GM12878 (cell line): ENCODE measurements at regions not wholly inside any gene's neighbourhood (a gene's known extent, or its start where the extent isn't known, plus 50 kb on each side); places are given as distances from the start of the nearest gene placed in this dataset.
"Not testable (repeated sequence)": the region's sequence is repeated elsewhere in the genome, so short reads cannot be mapped to it uniquely, and the experiment has no call there.

Source experiments
- ATAC-seq: fragments of 200-7000 bp; cut with Tn5 transposase; 3 replicates; pipeline ENCODE4 v1.9.1; 2020; ENCODE audit warnings: mild to moderate bottlenecking, moderate library complexity
- BruUV-seq: library from RNA; stranded (reverse); fragments of 400-500 nt; replicated peaks from 2 replicates; lab custom pipeline; 2021; lab: Mats Ljungman, UMichigan
- CTCF ChIA-PET: fragments of 300-600 bp; sonication (Branson Sonifier 250); formaldehyde crosslinking; extraction: SDS; loops from one replicate; lab custom pipeline; 2021; ENCODE audit warnings: inconsistent platforms; lab: Yijun Ruan, JAX
- POLR2A ChIA-PET: fragments of 350-600 bp; formaldehyde crosslinking; extraction: SDS; loops from one replicate; lab custom pipeline; 2021; ENCODE audit warnings: inconsistent platforms; lab: Charles Lee
- RAD21 ChIA-PET: fragments of 300-600 bp; sonication (Branson Sonifier 250); formaldehyde crosslinking; loops from one replicate; lab custom pipeline; 2023; ENCODE audit warnings: antibody characterized with exemption; ENCODE audit not compliant: unreplicated experiment; lab: Charles Lee
- SMC1A ChIA-PET: fragments of 300-600 bp; sonication (Branson Sonifier 250); formaldehyde crosslinking; loops from one replicate; lab custom pipeline; 2023; ENCODE audit not compliant: unreplicated experiment, uncharacterized antibody; lab: Charles Lee
- DNase-seq: peaks from one replicate; pipeline ENCODE4 v3.0.0-alpha.2; 2011; ENCODE audit warnings: low read depth, low spot score
- FAIRE-seq: peaks from 3 replicates; lab custom pipeline; 2011; peaks lifted over from hg19 to GRCh38; lab: Jason Lieb, UNC
- H2AFZ ChIP-seq: 2 replicates; pipeline ENCODE4 v1.6.0; 2011; ENCODE audit warnings: low read depth, low read length, control low read depth; ENCODE audit not compliant: control insufficient read depth
- H3K27ac ChIP-seq: 2 replicates; pipeline ENCODE4 v1.5.1; 2011; ENCODE audit warnings: control low read depth; ENCODE audit not compliant: control insufficient read depth, insufficient read depth
- H3K27me3 ChIP-seq, 2 experiments: replicated peaks in 1 of 2; 2 replicates each; pipeline versions ENCODE4 v1.6.0 to v1.6.1; 2011; ENCODE audit warnings: low read length in 1 of 2; ENCODE audit not compliant: control insufficient read depth in 2 of 2, insufficient read depth in 2 of 2
- H3K36me3 ChIP-seq, 2 experiments: 2 replicates each; pipeline ENCODE4 v1.5.1; 2011; ENCODE audit warnings: low read length in 1 of 2; ENCODE audit not compliant: control insufficient read depth in 2 of 2, insufficient read depth in 2 of 2
- H3K4me1 ChIP-seq: 2 replicates; pipeline ENCODE4 v1.6.1; 2011; ENCODE audit warnings: mild to moderate bottlenecking, low read length, moderate library complexity, mixed read lengths; ENCODE audit not compliant: control insufficient read depth, insufficient read depth
- H3K4me2 ChIP-seq: 2 replicates; pipeline ENCODE4 v1.6.0; 2011; ENCODE audit warnings: control low read depth; ENCODE audit not compliant: control insufficient read depth, insufficient read depth
- H3K4me3 ChIP-seq: fragments of 200-600 bp; sonication (generic); 2 replicates; pipeline ENCODE4 v1.5.1; 2016
- H3K79me2 ChIP-seq: 2 replicates; pipeline ENCODE4 v1.6.0; 2011; ENCODE audit warnings: low read length; ENCODE audit not compliant: control insufficient read depth, insufficient read depth
- H3K9ac ChIP-seq: 2 replicates; pipeline ENCODE4 v1.8.0; 2011; ENCODE audit warnings: low read length, control low read depth, mixed read lengths; ENCODE audit not compliant: control insufficient read depth, insufficient read depth
- H3K9me3 ChIP-seq: replicated peaks from 3 replicates; pipeline ENCODE4 v1.5.1; 2011; ENCODE audit warnings: mild to moderate bottlenecking, low read length; ENCODE audit not compliant: control insufficient read depth, insufficient read depth
- H4K20me1 ChIP-seq: 2 replicates; pipeline ENCODE4 v1.6.0; 2011; ENCODE audit not compliant: control insufficient read depth, insufficient read depth
- CHD2 ChIP-seq: IDR thresholded peaks from 2 replicates; pipeline ENCODE4 v1.6.1; 2011; ENCODE audit warnings: low read depth, low read length, improper control_type of control experiment, borderline replicate concordance
- FOXM1 ChIP-seq: IDR thresholded peaks from 2 replicates; pipeline ENCODE4 v1.6.1; 2012; ENCODE audit warnings: low read depth, mild to moderate bottlenecking, inconsistent platforms, low read length, moderate library complexity
- HDAC2 ChIP-seq: fragments of 200-600 bp; sonication (generic); IDR thresholded peaks from 2 replicates; pipeline ENCODE4 v1.6.1; 2017
- IKZF2 ChIP-seq, 2 experiments: fragments of 450-650 bp; IDR thresholded peaks; 2 replicates each; pipeline ENCODE4 v1.6.1; 2017; ENCODE audit warnings: mild to moderate bottlenecking in 2 of 2, moderate library complexity in 2 of 2
- KAT2A ChIP-seq: conservative IDR thresholded peaks from 2 replicates; pipeline ENCODE4 v1.6.1; 2011; ENCODE audit warnings: low read depth, low read length; ENCODE audit not compliant: control insufficient read depth
- MEF2A ChIP-seq: IDR thresholded peaks from 2 replicates; pipeline ENCODE4 v1.6.1; 2011; ENCODE audit warnings: low read depth, mild to moderate bottlenecking, low read length, moderate library complexity; ENCODE audit not compliant: insufficient read depth
- MTA2 ChIP-seq: fragments of 450-650 bp; IDR thresholded peaks from 2 replicates; pipeline ENCODE4 v1.6.1; 2016; ENCODE audit warnings: low read depth, mild to moderate bottlenecking, moderate library complexity
- NFYA ChIP-seq: IDR thresholded peaks from 2 replicates; pipeline ENCODE4 v1.6.1; 2011; ENCODE audit warnings: low read depth, mild to moderate bottlenecking, low read length, improper control_type of control experiment, borderline replicate concordance
- PML ChIP-seq: IDR thresholded peaks from 2 replicates; pipeline ENCODE4 v1.6.1; 2012; ENCODE audit warnings: low read length, inconsistent platforms
- ZNF207 ChIP-seq: fragments of 450-650 bp; IDR thresholded peaks from 2 replicates; pipeline ENCODE4 v1.6.1; 2014; ENCODE audit warnings: antibody characterized with exemption, mild to moderate bottlenecking, borderline replicate concordance
- ZNF24 ChIP-seq: fragments of 450-650 bp; IDR thresholded peaks from 2 replicates; pipeline ENCODE4 v1.6.1; 2017; ENCODE audit warnings: antibody characterized with exemption, mild to moderate bottlenecking
- ZNF622 ChIP-seq: fragments of 450-650 bp; IDR thresholded peaks from 2 replicates; pipeline ENCODE4 v1.6.1; 2017; ENCODE audit warnings: mild to moderate bottlenecking, inconsistent platforms
- WGBS: methylation state at CpG from one replicate; pipeline ENCODE4 v1.1.6; 2016; ENCODE audit warnings: low lambda C conversion rate; ENCODE audit not compliant: insufficient replicate concordance, insufficient coverage; ENCODE audit errors: missing lambda C conversion rate; 5-methylcytosine and 5-hydroxymethylcytosine counted together
- in situ Hi-C: fragments of 300-500 bp; cut with MboI; formaldehyde crosslinking; loops from 9 replicates; pipeline ENCODE4 v1.14.3; 2018; ENCODE audit warnings: mixed read lengths
- intact Hi-C: fragments of 100-400 bp; cut with micrococcal nuclease; formaldehyde crosslinking; loops from one replicate; pipeline ENCODE4 v1.14.2; 2022; ENCODE audit not compliant: unreplicated experiment
- TF ChIP-seq, protein P1 (sequence below): fragments of 450-650 bp; IDR thresholded peaks from 2 replicates; pipeline ENCODE4 v1.6.1; 2017; ENCODE audit warnings: low read depth, mild to moderate bottlenecking, moderate library complexity
- TF ChIP-seq, protein P2 (sequence below): IDR thresholded peaks from 2 replicates; pipeline ENCODE4 v1.6.1; 2011; ENCODE audit warnings: borderline replicate concordance, low read depth, mild to moderate bottlenecking, moderate library complexity, low read length; ENCODE audit not compliant: insufficient read depth, poor library complexity, severe bottlenecking

DNA sequence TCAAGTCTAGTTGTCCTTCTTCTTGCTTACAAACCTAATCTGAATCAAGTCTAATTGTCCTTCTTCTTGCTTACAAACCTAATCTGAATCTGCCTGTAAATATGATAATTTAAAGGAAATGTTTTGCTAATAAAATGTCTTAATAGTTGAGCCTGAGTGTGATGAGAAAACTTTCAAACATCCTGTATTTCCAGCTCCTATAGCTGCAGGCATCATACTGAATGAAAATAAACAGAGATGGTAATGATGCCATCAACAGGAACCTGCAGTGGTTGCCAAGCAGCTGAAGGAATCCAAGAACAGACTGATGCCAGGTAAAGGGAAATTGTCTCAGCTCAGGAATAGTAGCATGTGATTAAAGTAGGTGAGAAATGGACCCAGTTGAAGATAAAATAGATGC lies 156.1 kb upstream of the IRS4 start (continued):
- TF ChIP-seq IKZF2 (IDR thresholded peaks at IDR 0.05): no peak
- no peak for TF ChIP-seq ZNF622
- TF ChIP-seq ZNF24: no peak
- no peak for TF ChIP-seq FOXM1

DNA sequence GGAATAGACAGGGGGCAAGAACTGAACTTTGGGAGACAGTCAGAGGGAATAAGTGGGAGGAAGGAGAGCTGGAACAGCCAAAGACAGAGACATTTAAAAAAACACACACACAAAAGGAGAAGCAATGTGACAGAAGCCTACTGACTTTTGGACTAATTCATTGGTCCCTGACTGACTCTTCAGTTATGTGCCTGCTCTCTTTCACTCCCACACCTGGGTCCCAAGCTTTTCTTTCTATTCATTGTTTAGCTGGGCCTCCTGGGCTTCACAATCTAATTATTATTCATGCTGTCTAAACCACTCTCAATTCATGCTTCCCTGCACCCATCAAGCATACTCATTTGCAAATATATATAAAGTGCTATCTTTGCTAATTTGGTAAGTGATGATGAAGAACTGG lies 139.2 kb upstream of the IRS4 start:
- Histone ChIP-seq H3K4me1 (no peaks in the 10 kb centered on the region), H4K20me1 (no peaks in the 10 kb centered on the region), H3K27ac (no peak overlapping the region), H3K9ac (no peak overlapping the region), H3K4me3 (no peak overlapping the region), H2AFZ (no peak overlapping the region), H3K27me3 (no peaks in the 10 kb centered on the region), H3K36me3 (no peaks in the 10 kb centered on the region), H3K4me2 (no peak overlapping the region), H3K9me3 (no peaks in the 10 kb centered on the region), H3K79me2 (no peaks in the 10 kb centered on the region)
- no TSS peak for BruUV-seq
- FAIRE-seq (no peak), ATAC-seq (no peak), DNase-seq (no peak)
- ChIA-PET CTCF (no interaction called here), SMC1A (no interaction called here), RAD21 (no interaction called here), POLR2A (no interaction called here)
- TF ChIP-seq ZNF207: no peak
- TF ChIP-seq PML: no peak
- no peak for TF ChIP-seq CHD2
- TF ChIP-seq, protein P1, sequence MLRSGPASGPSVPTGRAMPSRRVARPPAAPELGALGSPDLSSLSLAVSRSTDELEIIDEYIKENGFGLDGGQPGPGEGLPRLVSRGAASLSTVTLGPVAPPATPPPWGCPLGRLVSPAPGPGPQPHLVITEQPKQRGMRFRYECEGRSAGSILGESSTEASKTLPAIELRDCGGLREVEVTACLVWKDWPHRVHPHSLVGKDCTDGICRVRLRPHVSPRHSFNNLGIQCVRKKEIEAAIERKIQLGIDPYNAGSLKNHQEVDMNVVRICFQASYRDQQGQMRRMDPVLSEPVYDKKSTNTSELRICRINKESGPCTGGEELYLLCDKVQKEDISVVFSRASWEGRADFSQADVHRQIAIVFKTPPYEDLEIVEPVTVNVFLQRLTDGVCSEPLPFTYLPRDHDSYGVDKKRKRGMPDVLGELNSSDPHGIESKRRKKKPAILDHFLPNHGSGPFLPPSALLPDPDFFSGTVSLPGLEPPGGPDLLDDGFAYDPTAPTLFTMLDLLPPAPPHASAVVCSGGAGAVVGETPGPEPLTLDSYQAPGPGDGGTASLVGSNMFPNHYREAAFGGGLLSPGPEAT: no peak
- TF ChIP-seq KAT2A: no peak
- TF ChIP-seq, protein P2, sequence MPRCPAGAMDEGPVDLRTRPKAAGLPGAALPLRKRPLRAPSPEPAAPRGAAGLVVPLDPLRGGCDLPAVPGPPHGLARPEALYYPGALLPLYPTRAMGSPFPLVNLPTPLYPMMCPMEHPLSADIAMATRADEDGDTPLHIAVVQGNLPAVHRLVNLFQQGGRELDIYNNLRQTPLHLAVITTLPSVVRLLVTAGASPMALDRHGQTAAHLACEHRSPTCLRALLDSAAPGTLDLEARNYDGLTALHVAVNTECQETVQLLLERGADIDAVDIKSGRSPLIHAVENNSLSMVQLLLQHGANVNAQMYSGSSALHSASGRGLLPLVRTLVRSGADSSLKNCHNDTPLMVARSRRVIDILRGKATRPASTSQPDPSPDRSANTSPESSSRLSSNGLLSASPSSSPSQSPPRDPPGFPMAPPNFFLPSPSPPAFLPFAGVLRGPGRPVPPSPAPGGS: no peak
- TF ChIP-seq MEF2A: no peak
- TF ChIP-seq MTA2: no peak
- no peak for TF ChIP-seq HDAC2
- TF ChIP-seq NFYA: no peak
- in situ Hi-C loops (no loop called here), intact Hi-C loops (no loop called here)

DNA sequence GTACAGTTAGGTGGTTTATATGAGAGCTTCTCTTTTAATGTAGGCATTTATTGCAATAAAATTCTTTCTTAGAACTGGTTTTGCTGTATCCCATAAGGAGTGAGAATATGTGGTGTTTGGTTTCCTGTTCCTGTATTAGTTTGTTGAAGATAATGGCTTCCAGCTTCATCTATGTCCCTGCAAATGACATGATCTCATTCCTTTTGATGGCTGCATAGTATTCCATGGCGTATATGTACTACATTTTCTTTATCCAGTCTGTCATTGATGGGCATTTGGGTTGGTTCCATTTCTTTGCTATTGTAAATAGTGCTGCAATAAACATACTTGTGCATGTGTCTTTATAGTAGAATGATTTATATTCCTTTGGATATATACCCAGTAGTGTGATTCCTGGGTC lies 106.7 kb upstream of the IRS4 start:
- in situ Hi-C loops, FAIRE-seq, H3K9ac ChIP-seq: not testable (repeated sequence)

More for the DNA sequence above, 106.7 kb upstream of the IRS4 start:
- H3K4me2 ChIP-seq, CTCF ChIA-PET, H3K79me2 ChIP-seq, H3K36me3 ChIP-seq, H3K4me1 ChIP-seq, BruUV-seq, RAD21 ChIA-PET, DNase-seq, H3K27me3 ChIP-seq, ATAC-seq, intact Hi-C loops, SMC1A ChIA-PET, H2AFZ ChIP-seq, H3K4me3 ChIP-seq, H4K20me1 ChIP-seq, H3K9me3 ChIP-seq, POLR2A ChIA-PET, H3K27ac ChIP-seq: not testable (repeated sequence)
- 24% methylated on average over 1 of the region's 1 CpG for whole genome bisulfite sequencing
